Vagina (tissue), 2 donors: ENCODE measurements at regions not wholly inside any gene's neighbourhood (a gene's known extent, or its start where the extent isn't known, plus 50 kb on each side); places are given as distances from the start of the nearest gene placed in this dataset.

Experiments used
- CTCF ChIP-seq, 3 experiments: fragments of 450-650 bp in 2 of 3; fragments of 200-600 bp in 1 of 3; sonication (generic) in 1 of 3; IDR thresholded peaks; one replicate each; pipeline ENCODE4 v1.5.1; 2017 to 2019; ENCODE audit warnings: antibody characterized with exemption in 3 of 3, mild to moderate bottlenecking in 2 of 3, moderate library complexity in 2 of 3
- POLR2A ChIP-seq, 2 donors: fragments of 450-650 bp; IDR thresholded peaks; one replicate each; pipeline ENCODE4 v1.6.1; 2017; ENCODE audit warnings: antibody characterized with exemption in 2 of 2, mild to moderate bottlenecking in 2 of 2, moderate library complexity in 2 of 2
- POLR2AphosphoS5 ChIP-seq, 2 donors: sonication (generic); formaldehyde crosslinking; IDR thresholded peaks; one replicate each; pipeline ENCODE4 v1.9.0; 2017; ENCODE audit warnings: antibody characterized with exemption in 2 of 2, mild to moderate bottlenecking in 2 of 2, low read depth in 1 of 2; ENCODE audit not compliant: insufficient read depth in 1 of 2

- no peak for TF ChIP-seq CTCF (IDR thresholded peaks at IDR 0.05)
- no peak for TF ChIP-seq POLR2A (IDR thresholded peaks at IDR 0.05)
- TF ChIP-seq POLR2AphosphoS5 (IDR thresholded peaks at IDR 0.05; ENCODE audit: insufficient read depth in 1 of 2, low read depth in 1 of 2): no peak
Observed at GRCh38 chr14:71405676-71406075, 498.4 kb downstream of the PCNX1 start.
